SKM-1 (cell line): ENCODE measurements at regions not wholly inside any gene's neighbourhood (a gene's known extent, or its start where the extent isn't known, plus 50 kb on each side); places are given as distances from the start of the nearest gene placed in this dataset.
A peak's percentile ranks its signal among the peaks of the same experiment; 100 is the strongest.

Experiments
- DNase-seq: peaks from one replicate; lab custom pipeline; 2025; ENCODE audit not compliant: unreplicated experiment; lab: John Stamatoyannopoulos, UW

GRCh38 chr10:113357681-113358300, 195.1 kb upstream of the HABP2 start:
- DNase-seq = no peak

- no peak for DNase-seq
Observed at GRCh38 chr10:113359655-113360054, 193.2 kb upstream of the HABP2 start.

DNA sequence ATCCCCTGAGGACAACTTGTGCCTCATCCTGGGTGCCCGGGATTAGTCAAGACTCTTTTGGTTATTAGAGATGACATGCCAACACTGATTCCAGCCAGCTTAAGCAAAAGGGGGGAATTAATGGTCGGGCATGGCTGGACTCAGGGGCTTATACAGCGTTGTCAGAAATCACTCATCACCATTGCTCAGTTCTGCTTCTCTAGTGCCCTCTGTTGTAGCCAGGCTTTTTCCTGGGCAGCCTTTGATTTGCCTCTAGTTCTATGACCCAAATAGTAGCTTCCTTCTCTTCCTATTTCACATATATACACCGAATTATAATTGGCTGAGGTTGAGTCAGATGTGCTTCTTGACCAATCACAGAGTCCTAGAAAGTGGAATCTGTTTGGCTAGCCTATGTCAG, 192.0 kb upstream of the HABP2 start:
- DNase-seq = no peak

DNA sequence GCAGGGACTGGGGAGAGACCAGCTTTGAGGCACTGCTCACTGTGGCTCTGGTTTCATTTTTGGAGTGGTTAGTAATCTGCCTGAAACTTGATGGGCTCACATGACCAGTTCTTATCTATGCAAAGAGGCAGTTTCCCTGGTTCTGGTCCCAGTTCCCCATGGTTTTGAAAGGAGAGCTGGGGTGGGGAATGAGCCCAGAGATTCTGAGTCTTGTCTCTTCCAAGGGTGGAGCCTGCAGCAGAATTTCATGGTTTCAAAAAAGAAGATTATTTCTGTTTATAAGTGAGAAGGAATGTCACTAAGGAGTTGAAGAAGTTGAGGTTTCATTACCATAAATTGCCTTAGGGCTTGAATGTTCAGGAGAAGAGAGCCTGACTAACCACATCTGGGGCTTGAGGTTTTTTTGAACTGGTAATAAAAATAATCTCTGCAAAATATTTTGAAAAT, 190.2 kb upstream of the HABP2 start:
- no peak for DNase-seq

GRCh38 chr10:113364227-113364626, 188.6 kb upstream of the HABP2 start:
- DNase-seq = no peak

GRCh38 chr10:113368666-113369364, 184.0 kb upstream of the HABP2 start:
- no peak for DNase-seq

DNA sequence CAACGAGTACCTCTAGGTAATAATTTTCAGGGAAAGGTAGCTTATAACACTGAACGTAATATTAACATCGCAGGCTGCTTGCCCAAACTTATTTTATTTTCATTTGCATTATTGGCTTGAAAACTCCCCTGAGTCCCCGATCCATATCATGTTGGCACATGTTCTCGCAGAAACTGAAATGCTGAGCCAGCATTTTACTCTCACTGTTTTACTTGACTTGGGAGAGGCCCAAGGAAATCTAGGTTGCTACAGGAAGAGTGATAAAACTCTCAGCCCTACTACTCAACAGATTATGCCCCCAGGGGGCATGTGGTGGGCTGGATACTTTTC, 183.5 kb upstream of the HABP2 start:
- DNase-seq = no peak

GRCh38 chr10:113376428-113376827, 176.4 kb upstream of the HABP2 start:
- DNase-seq = no peak

GRCh38 chr10:113379091-113379490, 173.8 kb upstream of the HABP2 start:
- DNase-seq = no peak

- DNase-seq = no peak
Observed at GRCh38 chr10:113381416-113381815, 171.4 kb upstream of the HABP2 start.

DNA sequence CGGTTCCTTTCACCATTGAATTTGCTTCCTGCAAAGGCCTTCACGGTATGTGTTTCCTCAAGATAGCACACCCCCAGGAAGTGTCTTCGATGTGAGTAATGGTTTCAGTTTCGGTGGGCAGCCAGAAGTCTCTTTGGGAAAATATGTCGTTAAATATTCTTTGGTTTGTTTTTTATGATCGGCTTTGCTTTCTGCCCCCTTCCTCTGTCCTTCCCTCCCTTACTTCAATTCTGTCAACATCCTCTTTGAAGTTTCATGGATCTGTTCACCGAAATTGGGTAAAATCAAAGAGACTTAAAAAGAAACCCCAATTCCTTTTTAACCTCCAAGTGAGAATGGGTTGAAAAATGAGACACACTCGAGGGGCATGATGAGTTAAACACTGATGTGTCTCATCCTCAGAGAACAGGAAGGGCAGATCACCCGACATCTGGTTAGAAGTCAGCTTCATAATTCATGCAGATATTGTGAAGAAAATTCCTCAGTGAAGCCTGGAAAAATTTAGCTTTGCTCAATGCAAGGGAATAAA, 170.8 kb upstream of the HABP2 start:
- DNase-seq = no peak

GRCh38 chr10:113382691-113383090, 170.2 kb upstream of the HABP2 start:
- no peak for DNase-seq

- DNase-seq = no peak
Observed at GRCh38 chr10:113384181-113384580, 168.7 kb upstream of the HABP2 start.

- DNase-seq = peak; percentile 45
Observed at GRCh38 chr10:113385021-113385999, 167.5 kb upstream of the HABP2 start.

DNA sequence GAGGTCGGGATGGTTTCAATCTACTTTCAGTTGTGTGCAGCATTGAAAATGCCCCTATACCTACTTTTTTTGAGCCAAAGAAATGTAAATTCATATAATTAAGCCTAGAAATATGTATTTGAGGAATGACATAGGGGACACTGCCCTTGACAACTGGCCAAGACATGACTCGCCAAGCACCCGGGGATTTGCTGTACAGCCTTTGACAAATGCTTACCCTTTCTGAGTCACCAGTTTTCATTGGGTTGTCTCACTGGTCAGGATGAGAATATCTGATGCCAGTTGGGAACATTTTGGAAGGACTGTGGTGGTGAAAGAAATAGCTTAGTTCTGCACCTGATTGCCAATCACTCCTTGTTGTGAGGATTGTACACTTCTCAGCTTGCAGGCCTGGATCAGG, 166.8 kb upstream of the HABP2 start:
- no peak for DNase-seq

DNA sequence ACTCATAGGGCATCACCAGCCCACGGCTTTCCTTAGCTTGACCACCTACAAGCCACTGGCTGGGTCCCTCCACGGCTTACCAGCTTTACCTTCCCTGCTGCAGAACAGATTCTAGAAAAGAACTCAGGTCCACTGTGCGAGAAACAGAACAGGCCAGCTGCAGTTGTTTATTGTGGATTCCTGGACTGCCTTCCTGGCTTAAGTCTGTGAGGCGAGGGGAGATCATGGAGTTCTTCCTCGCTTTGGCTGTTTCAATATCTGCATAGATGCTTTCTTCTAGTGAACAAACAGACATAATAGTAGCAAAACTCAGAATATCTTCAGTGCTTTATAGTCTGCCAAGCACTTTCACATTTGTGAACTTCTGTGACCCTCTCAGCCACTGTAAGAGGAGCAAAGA, 162.9 kb upstream of the HABP2 start:
- no peak for DNase-seq

DNA sequence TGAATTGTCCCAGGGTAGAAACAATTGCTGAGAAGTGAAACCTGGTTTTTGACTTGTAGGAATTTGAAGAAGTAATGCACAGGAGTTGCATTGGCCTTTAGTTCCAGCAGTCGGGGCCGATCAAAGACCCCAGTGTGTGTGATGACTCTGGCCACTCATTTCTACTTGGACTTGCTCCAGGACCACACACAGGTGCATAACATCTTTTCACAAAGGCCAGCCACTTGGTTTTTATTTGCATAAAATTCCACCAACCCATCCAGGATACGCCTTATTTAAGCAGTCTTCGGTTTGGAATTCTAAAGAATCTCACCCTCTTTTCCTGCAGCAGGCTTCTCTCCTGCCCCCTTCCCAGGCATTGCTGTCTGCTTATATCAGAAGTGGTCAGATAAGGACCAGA, 162.0 kb upstream of the HABP2 start:
- DNase-seq = no peak

GRCh38 chr10:113397047-113397446, 155.8 kb upstream of the HABP2 start:
- no peak for DNase-seq

GRCh38 chr10:113399065-113399464, 153.8 kb upstream of the HABP2 start:
- no peak for DNase-seq

- no peak for DNase-seq
Observed at GRCh38 chr10:113402602-113403001, 150.3 kb upstream of the HABP2 start.

DNA sequence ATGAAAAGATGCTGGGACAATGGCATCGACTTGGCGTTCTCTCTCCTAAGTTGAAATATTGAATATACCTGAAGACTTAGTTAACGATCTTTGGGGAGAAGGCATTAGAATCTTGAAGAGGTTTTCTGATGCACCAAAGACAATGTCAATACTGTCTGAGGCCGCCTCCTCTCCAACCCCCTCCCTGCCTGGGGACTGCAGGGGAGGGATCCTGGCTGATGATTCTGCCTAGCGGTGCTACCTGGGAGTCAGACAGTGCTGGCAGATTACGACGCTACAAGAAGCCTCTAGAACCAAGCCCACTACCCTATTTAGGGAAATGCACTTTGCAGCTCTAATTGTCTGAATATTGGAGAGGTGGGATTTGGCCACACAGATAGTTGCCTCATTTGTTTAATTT, 145.6 kb upstream of the HABP2 start:
- no peak for DNase-seq

DNA sequence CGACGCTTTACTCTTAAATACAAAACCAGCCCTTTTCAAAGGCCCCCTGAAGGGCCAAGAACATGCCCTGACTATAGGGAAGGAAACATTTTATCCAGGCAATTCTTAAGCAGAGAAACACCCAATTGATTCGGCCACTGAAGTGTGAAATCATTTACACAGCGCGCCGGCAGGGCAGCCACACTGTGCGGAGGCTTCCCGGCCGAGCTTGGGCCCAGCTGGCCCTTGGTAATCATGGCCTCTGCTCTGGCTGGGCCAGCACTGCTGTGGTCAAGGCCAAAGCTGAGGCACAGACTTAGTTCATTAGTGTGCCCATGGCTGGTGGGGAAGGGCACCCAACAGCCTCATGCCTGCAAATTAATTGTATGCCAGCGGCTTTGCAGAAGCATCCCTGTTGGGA, 143.7 kb upstream of the HABP2 start:
- DNase-seq = no peak
